MV-4-11 (cell line): ENCODE measurements at regions not wholly inside any gene's neighbourhood (a gene's known extent, or its start where the extent isn't known, plus 50 kb on each side); places are given as distances from the start of the nearest gene placed in this dataset.
"Not testable (repeated sequence)": the region's sequence is repeated elsewhere in the genome, so short reads cannot be mapped to it uniquely, and the experiment has no call there.

ENCODE experiments used
- DNase-seq: peaks from one replicate; lab custom pipeline; 2025; lab: John Stamatoyannopoulos, UW

DNA sequence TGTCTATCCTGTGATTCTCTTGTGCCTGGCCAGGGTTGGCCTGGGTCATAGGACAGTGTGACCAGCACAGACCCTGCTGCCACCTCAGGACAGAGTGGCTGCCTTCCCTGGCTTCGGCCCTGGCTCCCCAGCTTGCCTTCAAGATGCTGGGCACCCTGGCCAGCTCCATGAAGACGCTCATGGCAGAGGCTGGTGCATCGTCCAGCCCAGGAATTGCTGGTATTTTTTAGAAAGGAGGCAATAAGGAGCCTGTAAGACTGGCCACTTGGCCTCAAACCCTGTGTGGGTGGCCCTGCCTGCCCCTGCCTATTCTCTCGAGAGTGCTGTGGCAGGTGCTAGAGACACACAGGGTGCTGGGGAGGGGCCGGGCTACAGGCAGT, 70.4 kb upstream of the ACTRT2 start:
- DNase-seq: no peak

DNA sequence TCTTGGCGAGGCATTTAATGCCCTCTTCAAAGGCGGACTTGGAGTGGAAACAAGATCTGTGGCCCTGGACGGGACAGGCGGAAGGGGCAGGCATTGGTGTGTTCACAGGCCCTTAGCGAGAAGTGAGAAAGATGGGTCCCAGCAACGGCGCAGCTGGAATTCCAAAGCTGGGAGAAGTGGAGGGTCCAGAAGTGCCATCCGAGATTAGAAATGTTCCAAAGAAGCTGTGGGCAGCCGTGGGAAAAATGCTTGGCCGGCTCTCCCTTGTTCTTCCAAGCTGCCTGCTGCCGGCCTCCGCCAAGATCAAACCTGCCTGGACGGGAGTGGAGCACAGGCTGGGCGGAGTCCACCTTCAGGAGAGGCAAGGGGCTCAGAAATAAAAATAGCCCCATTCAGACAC, 69.4 kb upstream of the ACTRT2 start:
- no peak for DNase-seq

DNA sequence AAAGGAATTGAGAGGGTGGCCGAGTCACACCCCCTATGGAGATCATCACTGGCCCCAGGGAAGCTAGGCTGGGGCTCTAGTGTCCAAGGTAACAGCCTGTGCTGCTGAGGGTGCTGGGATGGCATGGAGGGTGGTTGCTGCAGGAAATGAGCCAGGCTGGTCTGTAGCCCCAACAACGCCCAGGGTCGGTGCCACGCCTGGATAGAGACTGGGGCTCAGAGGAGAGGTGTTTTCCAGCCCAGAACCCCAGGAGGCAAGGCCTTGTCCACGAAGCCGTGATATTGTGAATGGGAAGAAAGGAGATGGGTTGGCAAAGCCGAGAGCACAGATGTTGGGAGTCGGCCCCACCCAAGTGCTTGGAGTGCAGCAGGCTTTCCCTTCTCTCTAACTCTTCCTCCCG, 68.9 kb upstream of the ACTRT2 start:
- DNase-seq: no peak

DNA sequence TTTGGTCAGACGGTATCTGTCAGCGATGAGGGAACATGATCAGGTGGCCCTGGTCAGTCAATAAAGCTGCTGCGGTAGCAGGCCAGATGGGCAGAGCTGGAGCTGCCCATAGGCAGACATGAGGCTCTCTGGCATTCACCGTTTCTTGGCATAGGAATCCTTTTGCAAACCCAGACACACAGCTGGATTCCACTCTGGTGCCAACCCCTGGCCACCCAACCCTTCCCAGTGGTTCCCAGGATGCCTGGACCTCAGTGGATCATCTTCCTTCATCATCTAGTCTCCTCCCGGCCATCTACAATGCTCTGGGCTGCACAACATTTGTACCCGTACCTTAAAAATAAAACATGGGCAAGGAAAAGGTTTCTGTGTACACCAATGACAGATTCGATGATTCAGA, 68.3 kb upstream of the ACTRT2 start:
- no peak for DNase-seq

DNA sequence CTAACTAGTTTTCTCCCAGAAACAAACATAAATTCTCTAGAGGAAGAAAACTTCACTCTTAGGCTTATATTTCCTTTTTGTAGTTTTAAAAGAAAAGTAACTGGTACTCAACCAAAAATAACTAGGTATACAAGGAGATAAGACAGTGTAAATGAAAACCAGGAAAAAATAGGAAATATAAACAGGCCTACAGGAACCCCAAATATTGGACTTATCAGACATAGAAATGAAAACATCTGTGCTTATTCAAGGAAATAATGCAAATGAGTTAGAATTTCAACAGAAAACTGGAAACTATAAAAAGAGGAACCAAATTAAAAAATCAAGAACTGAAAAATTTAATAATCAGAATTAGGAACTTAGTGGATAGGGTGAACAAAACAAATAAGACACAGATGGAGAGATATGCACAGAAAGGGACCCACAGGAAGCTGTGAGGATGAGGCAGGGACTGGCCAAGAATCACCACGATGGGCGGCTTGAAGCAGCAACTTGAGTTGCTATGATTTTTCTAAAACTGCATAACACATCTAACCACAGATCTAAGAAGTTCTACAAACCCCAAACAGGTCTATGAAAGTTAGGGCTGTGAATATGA, 67.5 kb upstream of the ACTRT2 start:
- peak; percentile 70 for DNase-seq

DNA sequence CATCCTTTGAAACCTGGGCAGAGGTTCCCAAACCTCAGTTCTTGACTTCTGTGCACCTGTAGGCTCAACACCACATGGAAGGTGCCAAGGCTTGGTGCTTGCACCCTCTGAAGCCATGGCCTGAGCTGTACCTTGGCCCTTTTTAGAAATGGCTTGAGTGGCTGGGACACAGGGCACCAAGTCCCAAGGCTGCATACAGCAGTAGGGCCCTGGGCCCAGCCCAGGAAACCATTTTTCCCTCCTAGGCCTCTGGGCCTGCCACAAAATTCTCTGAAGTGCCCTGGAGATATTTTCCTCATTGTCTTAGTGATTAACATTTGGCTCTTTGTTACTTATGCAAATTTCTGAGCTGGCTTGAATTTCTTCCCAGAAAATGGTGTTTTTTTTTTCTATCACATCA, 65.6 kb upstream of the ACTRT2 start:
- no peak for DNase-seq

DNA sequence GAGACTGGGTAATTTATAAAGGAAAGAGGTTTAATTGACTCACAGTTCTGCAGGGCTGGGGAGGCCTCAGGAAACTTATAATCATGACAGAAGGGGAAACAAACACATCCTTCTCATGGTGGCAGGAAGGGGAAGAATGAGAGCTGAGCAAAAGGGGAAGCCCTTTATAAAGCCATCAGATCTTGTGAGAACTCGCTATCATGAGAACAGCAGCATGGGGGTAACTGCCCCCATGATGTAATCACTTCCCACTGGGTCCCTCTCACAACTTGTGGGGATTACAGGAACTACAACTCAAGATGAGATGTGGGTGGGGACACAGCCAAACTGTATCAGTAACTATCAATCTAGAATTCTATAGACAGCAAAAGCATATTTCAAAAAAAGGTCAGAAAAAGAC, 64.7 kb upstream of the ACTRT2 start:
- DNase-seq: peak; percentile 87

DNA sequence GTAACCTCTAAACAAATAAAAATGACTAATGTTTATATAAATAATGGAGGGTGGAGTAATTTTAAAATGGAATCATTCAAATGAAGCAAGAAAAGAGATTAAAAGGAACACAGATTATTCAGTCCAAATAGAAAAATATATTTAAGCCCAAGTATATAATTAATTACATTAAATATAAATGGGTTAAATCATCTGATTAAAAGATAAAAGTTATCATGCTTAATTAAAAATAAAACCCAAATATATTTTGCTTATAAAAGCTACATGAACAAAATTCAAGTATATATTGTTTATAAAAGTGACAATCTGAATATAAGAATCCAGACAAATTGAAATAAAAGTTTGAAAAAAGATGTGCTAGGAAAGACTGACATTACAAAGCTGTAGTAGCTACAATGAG, 63.9 kb upstream of the ACTRT2 start:
- DNase-seq: no peak

DNA sequence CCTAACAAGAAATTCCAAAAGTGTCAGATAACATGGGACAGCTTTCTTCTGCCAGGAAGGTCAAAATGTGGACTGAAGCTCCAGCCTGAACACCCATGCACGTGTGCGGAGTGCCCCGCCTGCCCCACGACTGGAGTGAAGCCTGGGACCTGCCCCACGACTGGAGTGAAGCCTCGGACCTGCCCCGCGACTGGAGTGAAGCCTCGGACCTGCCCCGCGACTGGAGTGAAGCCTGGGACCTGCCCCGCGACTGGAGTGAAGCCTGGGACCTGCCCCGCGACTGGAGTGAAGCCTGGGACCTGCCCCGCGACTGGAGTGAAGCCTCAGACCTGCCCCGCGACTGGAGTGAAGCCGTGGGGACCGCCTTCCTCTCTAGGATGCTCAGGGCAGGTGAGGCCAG, 61.4 kb upstream of the ACTRT2 start:
- not testable (repeated sequence) for DNase-seq

DNA sequence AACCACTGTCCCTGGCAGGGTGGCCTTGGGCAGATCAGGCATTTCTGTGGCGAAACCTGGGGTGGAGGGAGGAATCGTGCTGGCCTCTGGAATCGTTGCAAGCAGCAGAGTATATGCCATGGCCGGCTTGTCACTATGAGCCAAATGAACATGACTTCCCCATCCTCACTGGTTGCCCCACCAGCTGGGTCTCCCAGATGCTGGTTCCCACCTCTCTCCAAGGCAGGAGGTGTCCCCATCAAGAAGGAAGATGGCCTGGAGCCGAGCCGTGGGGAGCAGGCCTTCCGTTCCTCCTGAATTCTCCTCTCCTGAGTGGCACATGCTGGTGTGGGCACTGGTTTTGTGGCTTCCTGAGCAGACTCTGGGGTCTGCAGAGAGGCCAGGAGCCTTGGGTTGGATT, 60.2 kb upstream of the ACTRT2 start:
- DNase-seq: no peak

DNA sequence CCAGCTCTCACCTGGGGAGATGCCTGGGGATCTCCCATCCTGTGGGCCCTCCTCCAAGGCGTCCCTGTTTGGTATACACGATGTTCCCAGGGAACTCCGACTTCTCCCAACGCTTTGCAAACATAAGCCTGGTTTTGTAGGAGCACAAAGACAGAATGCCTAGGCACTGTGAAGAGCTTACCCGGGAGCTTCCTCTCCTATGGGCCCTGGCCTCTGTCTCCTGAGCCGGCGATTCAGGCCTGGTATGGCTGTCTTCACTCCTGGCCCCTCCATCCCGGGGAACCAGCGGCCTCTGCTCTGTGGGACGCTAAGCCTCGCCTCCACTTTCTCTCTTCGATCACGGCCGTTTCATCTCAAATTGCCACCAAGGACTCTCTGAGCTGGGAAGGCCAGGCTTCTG, 59.6 kb upstream of the ACTRT2 start:
- no peak for DNase-seq

DNA sequence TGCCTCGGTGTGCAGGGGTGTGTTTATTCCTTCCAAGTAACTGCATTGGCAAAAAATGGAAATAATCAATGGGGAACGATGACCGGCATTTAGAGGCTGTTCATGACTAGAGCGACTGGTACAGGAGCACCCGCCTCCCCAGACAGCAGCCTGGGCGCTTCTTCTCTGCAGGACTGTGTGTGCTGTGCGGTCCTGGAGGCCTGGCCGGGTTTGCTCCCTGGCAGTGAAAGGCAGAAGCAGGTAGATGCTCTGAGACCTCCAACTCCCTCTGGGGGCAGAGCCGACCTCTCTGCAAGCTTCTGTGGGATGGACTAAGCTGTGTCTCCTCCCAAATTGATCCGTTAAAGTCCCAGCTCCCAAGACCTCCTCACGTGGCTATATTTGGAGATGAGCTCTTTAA, 59.2 kb upstream of the ACTRT2 start:
- no peak for DNase-seq

DNA sequence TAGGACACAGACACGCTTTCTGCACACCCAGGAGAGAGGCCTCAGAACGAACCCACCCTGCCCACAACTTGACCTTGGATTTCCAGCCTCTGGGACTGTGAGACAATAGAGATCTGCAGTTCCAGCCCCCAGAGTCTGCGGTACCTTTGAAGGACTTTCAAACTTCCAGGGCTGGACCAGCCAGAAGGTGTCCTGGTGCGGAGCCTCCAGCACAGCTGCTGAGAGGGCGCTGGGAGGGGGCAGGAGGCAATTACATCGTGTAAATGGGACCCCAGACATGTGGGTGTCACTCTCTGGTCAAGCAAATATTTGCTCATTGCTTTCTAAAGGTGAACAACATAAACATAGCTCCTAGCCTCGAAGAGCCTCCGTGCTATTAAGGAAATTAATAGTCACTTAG, 58.7 kb upstream of the ACTRT2 start:
- no peak for DNase-seq

DNA sequence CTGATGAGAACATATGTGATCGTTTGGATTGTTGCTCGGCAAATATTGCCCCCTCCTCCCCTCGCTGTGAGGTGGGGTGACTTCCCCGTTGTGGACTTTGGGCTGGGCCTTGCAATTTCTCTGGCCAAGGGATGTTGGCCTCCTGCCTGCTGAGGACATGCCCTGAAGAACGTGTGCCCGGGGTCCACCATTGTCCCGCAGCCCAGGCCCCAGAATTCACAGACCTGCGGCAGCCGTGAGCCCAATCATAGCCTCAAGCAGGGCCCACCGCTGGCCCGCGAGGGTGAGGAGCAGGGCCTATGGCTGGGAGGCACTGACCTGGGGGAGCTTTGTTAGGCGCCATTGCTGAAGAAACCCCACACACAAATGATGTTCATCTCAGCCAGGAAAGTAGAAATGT, 58.3 kb upstream of the ACTRT2 start:
- DNase-seq: no peak

DNA sequence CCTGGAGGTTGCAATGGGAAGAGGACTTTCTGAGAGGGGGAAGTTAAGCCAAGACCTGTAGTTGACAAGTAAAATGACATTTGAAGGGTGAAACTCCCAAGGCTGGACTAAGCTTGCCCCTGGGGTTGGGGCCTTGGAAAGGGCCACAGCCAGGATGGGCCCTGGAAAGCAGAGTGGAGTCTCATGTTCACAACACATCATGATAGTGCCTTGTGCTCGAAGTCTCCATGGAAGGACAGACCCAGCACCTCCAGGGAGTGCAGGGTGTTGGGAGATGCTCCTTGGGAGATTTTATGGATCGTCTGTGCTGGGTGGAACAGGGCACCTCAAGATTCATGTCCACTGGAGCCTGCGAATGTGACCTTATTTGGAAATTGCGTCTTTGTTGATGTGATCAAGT, 55.6 kb upstream of the ACTRT2 start:
- DNase-seq: no peak

DNA sequence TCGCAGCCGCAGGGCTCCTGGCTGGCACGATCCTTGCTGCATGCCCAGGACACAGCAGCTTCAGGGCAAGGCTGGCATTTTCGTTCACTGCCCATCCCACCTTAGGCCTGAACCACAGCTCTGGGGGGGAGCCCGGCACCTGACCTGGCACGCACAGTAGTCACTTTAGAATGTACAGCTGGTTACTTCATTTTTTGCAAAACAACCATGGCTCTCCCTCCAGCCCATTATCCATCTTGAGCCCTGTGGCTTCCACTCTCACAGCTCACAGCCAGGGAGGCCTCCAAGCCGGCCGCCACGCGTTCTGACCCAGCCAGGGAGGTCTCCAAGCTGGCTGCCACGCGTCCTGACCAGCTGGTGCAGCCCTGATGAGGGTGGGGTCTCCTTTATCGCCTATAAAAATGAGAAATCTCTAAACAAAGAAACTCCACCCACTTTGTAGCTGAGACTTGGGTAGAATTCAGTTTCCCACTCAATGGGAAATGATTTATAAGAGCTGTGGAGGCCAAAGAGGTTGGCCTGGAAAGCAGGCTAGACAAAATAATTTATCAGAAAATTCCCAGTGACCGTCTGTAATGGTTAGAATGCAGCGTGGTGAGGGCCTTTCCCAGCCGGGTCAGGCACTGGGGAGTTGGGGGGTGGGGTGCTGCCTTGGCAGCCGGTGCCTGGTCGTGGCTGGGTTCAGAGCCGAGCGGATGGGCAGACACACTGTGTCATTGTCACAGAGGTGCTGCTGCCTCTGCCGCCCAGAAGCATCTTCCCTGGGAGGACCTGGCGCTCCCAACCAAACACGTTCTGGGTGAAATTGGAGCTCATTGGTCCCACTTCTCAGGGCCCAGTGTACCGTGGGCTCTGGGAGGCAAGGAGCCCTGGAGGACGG, 54.6 kb upstream of the ACTRT2 start:
- DNase-seq: no peak

DNA sequence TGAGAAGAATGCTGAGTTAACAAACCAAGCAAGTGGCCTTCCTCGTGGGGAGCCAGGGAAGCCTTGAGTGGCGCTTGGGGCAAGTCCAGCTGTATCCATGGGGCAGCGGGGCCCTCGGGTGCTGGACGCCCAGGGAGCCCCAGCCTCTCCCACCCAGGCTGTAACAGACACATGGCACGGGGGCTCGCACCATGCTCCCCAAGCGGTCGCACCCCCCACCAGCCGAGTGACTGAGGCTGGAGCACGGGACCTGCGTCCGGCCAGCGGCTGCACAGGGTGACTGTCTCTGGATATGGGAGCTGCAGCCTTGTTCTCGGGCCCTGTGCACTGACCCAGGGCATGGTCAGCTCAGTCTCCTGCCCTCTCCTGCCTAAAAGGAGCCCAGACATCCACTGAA, 53.9 kb upstream of the ACTRT2 start:
- DNase-seq: no peak

DNA sequence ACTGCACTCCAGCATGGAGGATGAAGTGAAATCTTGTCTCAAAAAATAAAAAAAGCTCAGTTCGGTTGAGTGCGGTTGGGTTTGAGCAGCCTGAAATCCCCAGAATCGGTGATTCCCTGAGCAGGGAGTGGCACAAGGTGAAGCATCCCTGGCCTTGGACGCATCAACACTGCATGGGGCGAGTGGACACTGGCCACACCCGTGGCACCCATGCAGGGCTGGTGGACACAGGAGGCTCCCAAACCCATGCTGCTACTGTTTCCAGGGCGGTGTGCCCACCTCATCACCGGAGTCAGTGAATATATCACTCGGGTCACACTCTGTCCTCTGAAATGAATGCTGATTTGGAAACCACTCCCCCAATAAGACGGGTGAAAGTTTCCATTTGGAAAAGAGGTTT, 53.4 kb upstream of the ACTRT2 start:
- no peak for DNase-seq

DNA sequence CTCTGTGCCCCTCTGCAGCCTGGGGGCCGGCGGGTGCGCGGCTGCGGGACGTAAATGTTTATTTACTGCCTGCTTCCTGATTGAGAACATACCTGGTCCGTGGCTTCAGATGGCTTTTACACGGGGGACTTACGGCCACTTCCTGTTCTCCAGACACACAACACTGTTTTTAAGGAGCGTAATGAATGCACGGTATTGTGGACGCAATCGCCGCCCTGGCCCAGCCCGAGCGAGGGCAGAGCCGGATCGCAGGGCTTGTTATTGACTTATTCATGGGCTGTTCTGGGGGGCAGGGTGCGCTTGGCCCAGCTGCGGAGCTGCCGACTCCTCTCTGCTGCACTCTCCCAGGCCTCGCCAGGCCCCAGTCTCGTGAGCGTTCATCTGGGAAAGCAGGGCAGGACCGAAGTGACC, 52.8 kb upstream of the ACTRT2 start:
- DNase-seq: no peak

DNA sequence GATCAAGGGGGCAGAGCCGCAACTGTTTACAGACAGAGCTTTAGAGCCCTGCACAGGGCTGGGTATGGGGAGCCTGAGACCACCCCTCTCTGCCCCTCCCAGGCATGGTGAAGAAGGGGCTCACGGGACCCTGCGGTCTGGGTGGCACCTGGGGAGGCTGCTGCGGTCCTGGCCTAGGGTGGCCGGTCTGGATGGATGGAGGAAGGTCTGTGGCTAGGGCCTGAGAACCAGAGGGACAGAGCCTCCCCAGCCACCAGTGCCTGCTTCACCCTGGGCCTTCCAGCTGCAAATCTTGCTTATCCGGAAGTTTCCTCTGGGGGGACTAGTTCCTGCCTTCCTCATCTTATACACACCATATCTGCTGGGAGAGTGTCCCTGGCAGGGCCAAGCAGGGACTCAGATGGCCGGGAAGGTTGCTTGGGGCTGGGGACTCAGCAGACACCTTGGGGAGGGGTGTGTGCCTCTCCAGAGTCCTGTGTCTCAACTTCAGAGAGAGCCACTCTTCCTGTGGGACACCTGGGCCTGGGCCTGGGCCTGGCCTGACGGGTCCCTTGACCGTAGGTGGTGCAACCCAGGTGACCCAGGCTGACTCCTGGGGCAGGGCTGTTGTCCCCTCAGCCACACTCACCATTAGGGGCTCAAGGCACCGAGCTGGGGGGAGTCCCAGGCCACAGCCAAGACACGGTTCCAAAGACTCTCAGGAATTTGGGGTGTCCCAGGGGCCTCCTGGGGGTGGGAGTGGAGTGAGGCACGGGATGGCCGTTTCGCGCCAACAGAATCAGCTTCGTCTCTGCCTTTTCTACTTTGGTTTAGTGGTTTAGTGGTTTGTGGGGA, 52.0 kb upstream of the ACTRT2 start:
- DNase-seq: no peak

DNA sequence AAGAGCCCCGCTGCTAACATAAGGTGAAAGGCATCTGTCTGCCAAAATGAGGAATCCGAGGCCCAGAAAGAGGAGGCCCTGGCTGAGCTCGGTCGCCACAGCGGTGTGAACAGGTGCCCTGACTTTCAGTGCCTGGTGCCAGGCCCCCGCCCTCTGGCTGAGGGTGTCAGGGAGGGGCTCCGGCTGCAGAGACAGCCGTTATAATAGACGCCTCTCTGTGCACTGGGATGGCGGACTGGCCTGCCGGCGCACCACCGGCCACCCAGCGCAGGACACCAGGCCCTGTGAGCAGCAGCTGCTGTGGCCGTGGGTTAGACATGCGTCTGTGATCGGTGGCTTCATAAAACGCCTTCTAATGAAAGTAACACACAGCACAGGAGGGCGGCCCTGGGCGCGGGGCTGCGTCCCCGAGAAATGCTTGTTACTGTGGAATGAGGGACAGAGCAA, 51.4 kb upstream of the ACTRT2 start:
- DNase-seq: peak; percentile 33

DNA sequence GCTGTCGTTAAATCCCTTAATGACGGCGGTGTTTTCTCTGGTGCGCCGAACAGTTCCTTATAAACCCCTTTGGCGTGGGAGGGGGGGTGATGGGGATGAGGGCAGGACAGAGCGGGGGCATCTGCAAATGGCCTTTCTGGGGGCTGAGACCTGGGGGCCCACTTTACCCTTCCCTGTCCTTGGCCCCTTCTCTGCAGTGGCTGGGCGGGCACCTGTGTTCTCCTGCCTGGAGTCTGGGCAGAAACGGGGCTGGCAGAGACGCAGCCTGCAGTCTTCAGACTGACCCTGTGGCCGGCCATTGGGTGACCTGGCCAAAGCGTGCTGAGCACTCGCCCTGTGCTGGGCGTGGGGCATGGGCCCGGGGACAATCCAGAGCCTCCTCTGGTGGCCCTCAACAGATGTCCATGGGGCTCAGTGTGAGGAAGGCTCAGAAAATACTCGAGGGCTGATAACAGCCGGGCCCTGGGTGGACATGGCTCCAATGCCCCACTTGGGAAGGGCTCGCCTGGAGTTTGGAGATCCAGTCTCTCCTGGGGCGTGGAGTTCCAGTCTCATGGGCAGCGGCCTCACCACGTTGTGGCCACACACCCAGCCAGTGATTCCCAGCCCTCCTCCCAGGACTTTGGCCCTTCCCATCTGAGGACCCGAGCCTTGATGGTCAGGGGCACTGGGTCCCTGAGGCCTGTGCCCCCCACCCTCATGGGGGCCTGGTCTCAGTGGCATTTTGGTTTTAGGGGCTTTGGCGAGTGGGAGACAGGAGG, 50.8 kb upstream of the ACTRT2 start:
- no peak for DNase-seq
